ENCODE measurements at regions not wholly inside any gene's neighbourhood (a gene's known extent, or its start where the extent isn't known, plus 50 kb on each side); places are given as distances from the start of the nearest gene placed in this dataset.

- TF ChIP-seq RBBP5 (IDR thresholded peaks at IDR 0.05; ENCODE audit: borderline replicate concordance, low read depth, low read length) = no peak
- no peak for TF ChIP-seq TEAD4 (IDR thresholded peaks at IDR 0.05; ENCODE audit: low read depth, low read length)
Observed at GRCh38 chr6:157763904-157764177, 59.2 kb upstream of the SNX9 start (continued).
